ENCODE measurements at regions not wholly inside any gene's neighbourhood (a gene's known extent, or its start where the extent isn't known, plus 50 kb on each side); places are given as distances from the start of the nearest gene placed in this dataset.

DNA sequence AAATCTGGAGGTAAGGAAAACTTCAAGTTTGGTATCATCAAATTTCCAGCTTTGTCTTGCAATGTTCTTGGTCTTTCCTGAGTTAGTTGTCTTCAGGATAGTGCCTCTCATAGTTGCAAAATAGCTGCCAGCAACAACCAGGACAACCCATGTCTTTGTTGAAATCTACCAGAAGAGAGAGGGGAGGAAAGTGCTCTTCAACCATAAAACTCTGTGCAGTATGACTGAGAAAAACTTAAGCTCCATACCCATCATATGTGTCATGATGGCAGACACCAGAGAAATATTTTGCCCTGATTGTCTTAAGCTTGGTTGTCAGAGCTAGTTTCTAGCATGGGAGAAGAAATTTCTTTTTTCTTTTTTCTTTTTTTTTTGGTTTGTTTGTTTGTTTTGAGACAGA lies 103.3 kb downstream of the SPRY2 start:
- FAIRE-seq (no peak), DNase-seq (ENCODE audit: low spot score) (no peak)

DNA sequence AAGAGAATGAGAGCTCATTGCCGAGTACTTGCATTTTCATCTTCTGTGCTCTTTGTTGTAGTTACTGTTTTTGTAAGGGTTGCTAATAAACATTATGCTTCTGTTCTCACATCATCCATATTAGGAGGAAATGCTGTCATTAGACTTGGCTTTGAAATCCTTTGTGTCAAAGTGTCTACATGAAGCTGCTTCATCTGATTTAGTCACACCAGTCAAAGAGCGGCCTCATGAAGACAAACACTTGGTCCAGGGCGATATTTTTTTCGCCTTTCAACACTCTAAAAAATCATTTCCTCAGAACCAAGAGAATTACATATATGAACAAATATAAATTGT lies 105.0 kb downstream of the SPRY2 start:
- no peak for DNase-seq (ENCODE audit: low spot score)
- no peak for FAIRE-seq

DNA sequence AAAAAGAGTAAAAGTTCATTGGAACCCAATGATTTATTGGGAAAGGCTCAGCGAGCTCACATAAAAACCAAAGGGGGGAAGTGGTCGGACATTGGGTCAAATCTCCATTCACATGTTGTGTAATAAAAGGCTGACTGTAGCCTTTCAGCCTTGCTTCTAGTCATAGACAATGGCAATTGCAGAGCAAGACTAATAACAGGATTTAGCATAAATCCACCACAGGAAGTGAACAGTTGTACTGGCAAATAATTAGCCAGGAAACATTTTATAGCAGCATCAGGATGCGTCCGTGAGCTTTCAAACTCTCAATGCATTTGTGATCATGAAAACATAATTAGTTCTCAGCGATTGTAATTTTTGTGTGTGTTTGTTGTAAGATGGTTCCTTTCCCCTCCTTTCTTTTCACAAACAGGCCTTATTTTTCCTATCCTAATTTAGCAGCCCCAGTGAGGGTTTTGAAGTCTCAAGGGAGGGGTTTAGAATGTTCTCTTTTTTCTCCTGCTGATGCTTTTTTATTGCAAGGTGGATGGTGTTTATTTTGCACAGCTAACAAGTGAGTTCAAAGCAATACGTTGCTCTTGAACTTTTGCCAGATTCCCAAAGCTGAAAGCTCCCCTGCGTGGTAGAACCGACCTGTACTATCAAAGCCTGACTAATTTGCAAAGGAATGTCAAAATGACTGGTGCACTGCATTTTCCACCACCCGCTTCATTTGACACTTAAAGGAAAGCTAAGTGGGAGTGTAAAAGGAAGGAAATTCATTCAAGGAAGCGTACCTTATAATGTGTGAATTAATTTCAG lies 105.6 kb downstream of the SPRY2 start:
- DNase-seq (ENCODE audit: low spot score), result peak; percentile 27
- no peak for FAIRE-seq

DNA sequence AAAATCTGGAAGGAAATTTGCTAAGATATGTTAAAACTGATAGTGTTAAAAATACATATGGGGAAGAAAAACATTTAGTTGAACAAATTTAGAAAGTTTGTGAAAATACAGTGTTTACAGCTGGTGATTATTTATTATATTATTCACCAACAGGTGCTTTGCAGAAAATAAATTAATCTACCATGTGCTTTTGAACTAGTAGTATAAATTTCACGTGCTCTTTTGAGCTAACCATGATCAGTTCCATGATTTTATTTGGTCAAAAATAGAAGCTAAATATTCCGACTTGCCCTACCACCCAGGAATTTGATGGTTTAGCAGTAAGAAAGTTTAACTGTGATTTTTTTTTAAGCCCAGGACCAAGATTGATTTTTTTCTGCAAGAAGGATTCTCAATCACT lies 113.3 kb downstream of the SPRY2 start:
- FAIRE-seq, result no peak
- DNase-seq (ENCODE audit: low spot score), result no peak

DNA sequence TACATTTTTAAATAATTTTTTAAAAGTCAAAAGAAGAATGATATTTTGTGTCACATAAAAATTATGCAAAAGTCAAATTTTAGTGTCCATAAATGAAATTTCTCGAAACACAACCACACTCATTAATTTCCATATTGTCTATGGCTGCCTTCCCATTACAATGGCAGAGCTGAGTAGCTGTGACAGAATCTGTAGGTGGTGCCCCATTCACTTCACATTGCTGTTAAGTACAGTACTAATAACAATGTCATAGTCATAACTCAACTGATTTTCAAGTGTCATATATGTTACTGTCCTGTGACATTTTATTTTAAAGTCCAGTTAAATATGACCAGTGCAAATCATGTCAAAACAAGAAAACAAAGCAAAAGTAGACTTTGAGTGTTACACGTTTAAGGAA lies 114.3 kb downstream of the SPRY2 start:
- DNase-seq (ENCODE audit: low spot score) (no peak), FAIRE-seq (no peak)

DNA sequence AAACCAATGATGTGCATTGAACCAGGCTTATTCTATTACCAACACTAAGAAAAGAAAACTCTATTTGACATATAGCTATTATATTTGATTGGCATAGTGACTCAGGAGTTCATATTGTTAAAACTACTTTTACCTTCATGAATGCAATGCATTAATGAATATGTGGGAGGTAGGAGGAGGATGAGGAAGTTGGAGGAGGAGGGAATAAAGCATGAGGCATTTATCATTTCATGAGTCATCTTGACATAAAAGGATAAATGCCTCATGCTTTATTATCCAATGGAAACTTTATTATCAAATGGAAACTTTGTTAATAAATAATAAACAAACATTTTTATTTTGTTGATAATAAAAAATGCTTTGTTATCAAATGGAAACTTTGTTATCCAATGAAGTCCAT lies 116.5 kb downstream of the SPRY2 start:
- no peak for DNase-seq (ENCODE audit: low spot score)
- FAIRE-seq, result no peak

DNA sequence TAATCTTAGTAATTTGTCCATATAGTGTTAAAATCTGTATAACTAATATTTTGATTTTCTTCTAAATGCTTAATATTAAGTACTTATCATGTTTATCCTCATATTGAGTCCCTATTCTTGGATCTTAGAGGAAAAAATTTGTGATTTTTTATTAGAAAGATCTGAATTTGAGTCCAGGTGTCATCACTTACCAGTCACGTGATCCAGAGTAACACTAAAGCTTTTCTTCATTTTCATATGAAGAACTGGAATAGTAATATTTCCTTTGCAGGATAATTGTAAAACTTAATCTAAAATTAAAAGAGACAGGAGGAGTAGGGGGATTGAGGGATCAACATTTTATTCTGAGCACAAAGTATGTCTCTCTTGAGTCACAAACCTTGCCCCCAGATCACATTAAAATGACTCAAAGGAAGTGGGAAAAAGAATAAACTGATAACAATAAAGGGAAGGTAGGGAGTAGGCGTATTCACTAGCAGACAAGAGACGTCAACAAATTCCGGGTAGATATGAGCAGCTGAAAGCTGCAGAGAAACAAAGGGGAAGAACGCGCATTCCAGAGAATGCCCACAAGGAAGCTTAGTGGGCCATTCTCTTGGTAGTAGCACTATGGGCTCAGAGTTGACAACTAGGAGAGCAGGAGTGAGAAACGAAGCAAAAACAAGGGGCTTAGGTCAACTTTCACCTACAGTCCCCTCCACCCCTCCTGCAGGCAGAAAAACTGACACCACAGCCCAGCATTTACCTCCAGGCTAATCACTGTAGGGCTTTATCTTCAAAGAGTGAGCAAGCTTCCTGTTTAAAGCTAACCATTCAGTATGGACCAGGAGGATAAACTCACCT lies 123.1 kb downstream of the SPRY2 start:
- no peak for FAIRE-seq
- DNase-seq (ENCODE audit: low spot score), result peak; percentile 35

DNA sequence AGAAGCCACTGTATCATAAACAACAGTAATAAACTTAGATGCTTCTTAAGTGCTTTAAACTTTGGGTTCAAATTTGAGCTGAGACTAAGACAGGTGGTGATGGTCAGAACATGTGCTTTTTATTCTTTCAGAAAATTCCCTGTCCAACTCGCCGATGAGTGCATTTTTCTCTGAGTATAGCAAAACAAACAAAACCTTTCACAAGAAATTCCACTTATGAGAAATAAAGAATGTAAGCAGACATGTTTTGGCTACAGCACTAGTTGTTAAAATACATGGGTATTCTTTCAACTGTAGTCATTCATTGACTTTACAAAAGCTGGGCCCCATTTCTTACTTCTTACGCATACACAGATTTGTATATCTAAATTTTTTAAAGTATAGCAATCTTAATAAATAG lies 125.6 kb downstream of the SPRY2 start:
- DNase-seq (ENCODE audit: low spot score) (no peak), FAIRE-seq (no peak)

DNA sequence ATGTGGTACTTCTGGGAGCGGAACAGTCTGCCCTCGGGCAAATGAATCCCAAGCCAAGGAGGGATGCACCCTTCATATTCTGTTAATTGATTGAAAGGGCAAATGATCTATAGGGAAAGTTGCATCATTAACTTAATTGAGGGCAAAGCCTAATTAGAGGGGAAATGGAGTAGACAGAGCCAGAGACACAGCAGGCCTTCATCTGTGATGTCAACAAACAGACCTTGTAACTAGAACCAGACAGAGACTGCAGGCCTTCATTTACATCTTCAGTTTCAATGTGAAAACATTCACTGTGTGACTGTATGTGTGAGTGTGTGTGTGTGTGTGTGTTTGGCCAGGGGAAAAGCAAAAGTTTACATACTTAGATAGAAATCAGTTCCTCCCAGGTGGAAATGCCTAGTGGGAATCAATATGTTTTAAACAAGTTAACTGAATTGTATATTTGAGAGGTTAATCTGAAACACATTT lies 126.4 kb downstream of the SPRY2 start:
- no peak for DNase-seq (ENCODE audit: low spot score)
- FAIRE-seq, result no peak

DNA sequence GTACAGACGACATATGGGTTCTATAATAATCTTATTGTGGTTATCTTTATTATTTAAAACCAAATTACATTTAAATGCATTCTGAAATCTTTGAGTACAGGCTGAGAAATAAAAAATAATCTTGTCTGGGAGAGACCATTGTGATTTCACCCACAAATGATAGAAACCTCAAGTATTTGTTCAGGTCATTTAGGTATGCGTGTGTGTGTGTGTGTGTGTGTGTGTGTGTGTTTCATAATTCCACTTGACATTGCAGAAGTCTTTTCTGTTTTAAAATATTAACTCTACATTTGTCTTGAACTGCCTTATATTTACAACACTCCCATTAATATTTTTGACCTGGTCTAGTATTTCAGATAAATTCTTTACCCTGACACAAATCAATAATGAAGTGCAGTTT lies 126.9 kb downstream of the SPRY2 start:
- FAIRE-seq, result no peak
- no peak for DNase-seq (ENCODE audit: low spot score)

DNA sequence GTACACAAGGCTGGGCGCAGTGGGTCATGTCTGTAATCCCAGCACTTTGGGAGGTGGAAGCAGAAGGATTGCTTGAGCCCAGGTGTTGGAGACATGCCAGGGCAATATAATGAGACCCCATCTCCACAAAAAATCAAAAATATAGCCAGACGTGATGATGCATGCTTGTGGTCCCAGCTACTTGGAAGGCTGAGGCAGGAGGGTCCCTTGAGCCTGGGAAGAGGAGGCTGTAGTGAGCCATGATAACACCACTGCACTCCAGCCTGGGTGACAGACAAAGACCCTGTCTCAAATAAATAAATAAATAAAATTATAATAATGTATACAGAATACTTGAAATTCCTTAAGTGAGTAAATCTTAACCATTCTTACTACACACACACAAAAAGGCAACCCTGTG lies 127.7 kb downstream of the SPRY2 start:
- no peak for FAIRE-seq

DNA sequence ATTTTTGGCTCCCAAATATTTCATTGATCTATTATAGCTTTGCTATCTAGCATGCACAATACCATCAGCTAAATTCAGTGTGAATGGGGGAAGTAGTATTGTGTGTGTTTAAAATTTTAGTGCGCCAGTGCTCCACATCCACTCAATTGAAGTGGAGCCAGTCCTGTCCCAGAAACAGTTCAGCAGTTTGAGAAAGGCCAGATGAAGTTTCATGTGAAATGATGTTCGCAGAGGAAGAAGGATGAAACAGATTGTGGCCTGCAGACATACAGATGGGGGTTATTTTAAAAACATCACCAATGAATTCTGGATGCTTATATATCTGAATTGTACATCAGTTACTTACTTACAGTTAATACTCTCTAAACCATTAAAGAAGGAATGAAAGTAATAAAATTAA lies 129.4 kb downstream of the SPRY2 start:
- DNase-seq (ENCODE audit: low spot score) (no peak), FAIRE-seq (no peak)

More for the DNA sequence above, 127.7 kb downstream of the SPRY2 start:
- DNase-seq (ENCODE audit: low spot score), result no peak

DNA sequence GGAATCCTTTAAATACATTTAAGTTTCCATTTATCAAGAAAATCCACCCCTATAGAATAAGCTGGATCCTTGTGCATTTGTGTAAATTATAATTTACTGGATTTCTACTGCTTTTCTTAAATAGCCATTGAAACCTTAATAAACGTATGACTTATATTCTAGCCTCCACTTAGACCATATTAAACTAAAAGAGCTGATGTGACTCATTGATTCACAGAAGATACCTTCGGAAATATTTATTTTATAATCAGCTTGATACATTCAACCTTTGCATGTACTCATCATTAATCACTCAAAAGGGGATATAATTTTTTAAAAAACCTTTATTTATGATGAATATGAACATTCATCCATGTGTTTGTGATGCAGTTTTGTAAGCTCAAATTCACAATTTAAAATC lies 136.3 kb downstream of the SPRY2 start:
- FAIRE-seq, result no peak
- DNase-seq (ENCODE audit: low spot score), result no peak

DNA sequence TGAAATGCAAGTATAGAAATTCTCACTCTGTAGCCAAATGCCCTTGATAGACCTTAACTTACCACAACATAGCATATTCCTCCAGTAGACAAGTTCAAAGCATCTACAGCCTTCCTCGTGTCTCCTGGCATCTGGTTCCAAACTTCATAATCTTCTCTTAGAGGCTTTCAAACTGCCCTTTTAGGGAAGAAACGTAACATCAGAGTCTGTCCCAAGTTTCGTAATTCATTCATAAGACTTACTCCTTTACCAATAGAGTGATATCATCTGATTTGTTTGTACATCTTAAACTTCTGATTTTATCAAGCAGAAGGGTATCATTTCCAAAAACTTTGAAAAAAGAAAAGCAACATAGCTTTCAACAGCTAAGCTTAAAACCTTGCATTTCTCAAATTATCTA lies 137.4 kb downstream of the SPRY2 start:
- FAIRE-seq (no peak), DNase-seq (ENCODE audit: low spot score) (no peak)

DNA sequence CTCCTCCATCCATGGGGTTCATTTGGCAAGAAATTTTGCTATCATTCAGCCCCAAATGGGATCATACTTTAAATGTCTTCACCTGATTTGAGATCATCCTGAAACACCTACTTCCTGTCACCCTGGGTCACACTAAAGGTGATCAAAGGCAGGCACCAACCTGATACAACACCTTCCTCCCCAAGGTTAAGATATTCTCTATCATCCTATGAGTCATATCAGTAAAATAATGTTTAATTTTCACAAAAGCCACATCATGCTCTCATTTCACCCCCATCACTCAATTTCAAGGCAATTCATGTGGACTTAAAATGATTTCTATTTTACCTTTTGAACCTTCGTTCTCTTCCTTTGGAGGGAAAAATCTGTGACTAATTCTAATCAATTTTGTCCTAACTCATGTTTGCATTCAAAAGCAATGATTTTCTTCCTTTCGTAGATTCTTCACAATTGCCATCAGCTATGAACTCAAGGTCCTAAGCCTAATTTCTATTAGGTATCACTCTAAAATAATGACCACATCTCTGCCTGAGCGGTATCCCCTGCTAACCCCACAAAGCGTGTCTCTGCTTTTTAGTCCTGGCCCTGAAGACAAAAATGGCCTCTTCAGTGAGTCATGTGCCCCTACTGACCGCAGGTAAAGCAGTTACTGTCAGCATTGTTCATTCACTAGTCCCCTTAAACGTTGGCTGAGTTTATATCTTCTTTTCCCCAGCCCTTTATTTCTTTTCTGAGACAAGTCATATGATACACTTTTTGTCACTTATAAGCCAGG lies 139.0 kb downstream of the SPRY2 start:
- DNase-seq (ENCODE audit: low spot score) (peak; percentile 11), FAIRE-seq (no peak)

DNA sequence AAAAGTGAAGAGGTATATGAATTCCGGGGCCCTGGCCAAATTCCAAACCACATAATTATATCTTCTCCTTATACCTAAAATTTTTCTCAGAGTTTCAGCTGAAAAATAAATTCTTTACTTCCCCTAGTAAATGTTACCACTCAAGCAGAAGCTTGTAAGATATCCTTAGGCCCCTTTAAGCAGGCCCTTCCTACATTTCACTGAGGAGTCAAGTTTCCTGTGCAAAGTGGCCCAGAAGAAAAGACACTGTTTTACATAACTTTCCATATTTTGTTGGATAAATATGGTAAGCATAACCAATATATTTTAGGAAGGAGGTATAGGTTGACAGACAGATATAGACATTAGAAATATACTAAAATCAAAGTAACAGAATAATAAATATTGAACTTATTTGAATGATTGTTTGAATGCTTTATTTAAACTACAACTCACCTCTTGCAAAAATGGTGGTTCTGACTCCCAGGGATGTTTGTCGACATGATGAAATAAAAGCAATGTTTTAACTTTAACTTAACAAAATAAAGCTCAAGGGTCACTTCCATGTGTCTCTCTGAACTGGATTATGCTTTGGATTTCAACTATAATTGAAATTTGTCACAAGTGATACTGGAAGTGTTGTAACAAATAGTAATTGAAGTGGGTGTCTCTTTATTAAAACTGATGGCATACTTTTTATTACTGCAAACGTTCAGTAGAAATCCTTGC lies 141.2 kb downstream of the SPRY2 start:
- FAIRE-seq (no peak), DNase-seq (ENCODE audit: low spot score) (no peak)

DNA sequence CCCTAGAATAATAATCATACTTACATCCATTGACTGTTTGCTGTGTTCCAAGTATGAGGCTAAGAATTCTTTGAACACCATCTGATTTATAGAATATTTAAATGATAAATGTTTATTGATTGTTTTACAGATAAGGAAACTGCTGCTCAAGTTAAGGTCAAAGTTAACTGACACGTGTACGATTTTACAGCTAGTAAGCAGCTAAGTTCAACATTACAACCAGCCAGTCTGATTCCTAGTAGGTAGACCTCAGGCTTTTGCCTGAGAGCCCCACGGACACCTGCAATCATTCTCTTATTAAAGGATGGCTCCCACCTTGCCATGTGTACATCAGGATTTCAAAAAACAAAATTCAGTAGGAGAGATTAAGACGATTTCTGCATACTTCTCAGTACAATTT lies 141.9 kb downstream of the SPRY2 start:
- no peak for DNase-seq (ENCODE audit: low spot score)
- FAIRE-seq, result no peak

DNA sequence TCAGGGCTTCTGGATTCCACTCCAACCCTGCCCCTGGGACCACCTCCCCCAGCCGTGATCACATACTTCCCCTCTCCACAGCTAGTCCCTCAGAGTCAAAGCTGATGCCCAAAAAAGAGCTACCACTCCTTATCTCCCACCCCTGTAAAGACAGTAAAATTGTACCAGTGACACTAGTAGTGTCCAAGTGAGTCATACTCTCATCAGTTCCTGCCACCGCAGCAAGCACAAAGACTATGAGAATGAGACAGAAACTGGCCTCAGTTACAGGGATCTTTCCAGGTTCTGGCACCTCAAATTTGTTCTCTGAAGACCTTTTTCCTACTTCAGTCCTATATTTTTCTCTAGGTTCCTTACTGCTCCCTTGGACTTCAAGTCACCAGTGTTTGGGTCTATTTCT lies 144.2 kb downstream of the SPRY2 start:
- no peak for FAIRE-seq
- DNase-seq (ENCODE audit: low spot score), result no peak

DNA sequence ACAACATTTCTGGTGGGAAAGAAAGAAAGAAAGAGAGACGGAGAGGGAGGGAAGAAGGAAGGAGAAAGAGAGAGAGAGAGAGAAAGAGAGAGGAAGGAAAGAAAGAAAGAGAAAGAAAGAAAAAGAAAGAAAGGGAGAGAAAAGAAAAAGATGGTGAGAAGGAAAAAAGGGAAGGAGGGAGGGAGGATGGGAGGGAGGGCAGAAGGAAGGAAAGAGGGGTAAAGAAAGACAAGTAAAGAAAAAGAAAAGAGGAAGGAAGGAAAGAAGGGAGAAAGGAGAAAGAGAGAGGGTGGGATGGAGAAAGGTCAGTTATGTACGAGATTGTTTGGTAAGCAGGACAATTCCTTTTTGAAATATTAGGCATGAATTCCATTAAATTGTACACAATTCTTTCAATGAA lies 145.3 kb downstream of the SPRY2 start:
- FAIRE-seq, result no peak
- no peak for DNase-seq (ENCODE audit: low spot score)

DNA sequence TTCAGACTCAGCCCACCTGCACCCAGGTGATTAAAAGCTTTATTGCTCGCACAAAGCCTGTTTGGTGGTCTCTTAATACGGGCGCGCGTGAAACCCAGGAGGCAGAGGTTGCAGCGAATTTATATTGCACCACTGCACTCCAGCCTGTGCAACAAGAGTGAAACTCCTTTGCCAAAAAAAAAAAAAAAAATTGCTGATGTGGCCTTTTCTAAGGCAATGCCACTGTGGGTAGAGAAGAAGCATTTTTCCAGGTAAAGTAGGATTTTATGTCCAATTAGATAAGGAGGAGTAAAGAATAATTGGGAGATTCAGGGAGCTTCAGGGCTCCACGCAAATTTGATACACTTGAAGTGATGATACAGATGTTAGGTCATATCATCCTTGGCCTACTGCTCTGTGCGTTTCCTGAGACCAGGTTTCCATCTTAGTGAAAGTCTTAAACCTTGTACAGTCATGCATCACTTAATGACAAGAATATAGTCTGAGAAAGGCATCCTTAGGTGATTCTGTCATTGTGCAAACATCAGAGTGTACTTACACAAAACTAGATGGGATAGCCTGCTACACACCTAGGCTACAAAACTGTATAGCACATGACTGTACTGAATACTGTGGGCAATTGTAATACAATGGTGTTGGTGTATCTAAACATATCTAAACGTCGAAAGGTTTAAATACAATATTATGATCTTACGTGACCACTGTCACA lies 150.9 kb downstream of the SPRY2 start:
- no peak for FAIRE-seq
- DNase-seq (ENCODE audit: low spot score), result no peak

Data from urothelium cell line (cell line).